KG1 (cell line): ENCODE measurements at regions not wholly inside any gene's neighbourhood (a gene's known extent, or its start where the extent isn't known, plus 50 kb on each side); places are given as distances from the start of the nearest gene placed in this dataset.

ENCODE experiments used
- DNase-seq: peaks from one replicate; lab custom pipeline; 2025; lab: John Stamatoyannopoulos, UW

DNA sequence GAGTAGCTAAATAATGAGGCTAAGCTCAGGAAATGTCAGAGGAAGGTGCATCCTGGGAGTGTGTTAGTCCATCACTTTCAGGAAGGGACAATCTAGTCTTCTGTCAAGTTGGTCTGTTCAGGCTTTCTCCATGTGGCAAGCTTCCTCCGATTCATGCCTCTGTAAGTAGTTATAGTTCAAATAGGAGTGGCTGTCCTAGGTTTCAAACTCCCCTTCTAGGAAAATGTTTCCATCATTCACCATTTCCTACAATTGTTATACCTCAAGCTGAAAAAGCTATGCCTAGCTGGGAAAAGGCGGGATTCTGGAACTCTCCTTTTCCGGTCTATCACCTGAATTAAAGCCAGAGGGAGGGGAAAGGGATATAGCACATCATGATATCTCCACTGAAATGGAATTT is 287.7 kb upstream of the ZSWIM2 start:
- DNase-seq = no peak

GRCh38 chr2:187134306-187134705 is 285.3 kb upstream of the ZSWIM2 start:
- no peak for DNase-seq

GRCh38 chr2:187129868-187130267 is 280.9 kb upstream of the ZSWIM2 start:
- no peak for DNase-seq

DNA sequence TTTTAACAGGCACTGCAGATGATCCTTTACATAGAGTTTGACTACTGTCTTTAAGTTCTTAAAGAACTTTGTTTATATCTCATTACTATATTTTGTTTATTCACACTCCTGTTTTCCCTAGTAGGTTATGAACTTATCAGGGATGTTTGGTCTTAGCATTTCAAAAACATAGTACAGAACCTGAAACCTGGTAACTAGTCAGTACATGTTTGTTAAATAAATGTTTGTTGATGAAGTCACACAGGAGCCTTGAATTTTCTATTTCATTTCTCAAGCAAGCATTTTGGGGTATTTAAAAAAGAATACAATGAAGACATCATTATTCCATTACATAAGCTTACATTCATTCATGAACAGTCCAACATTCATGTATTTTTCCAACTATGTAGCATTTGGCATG is 280.3 kb upstream of the ZSWIM2 start:
- no peak for DNase-seq

DNA sequence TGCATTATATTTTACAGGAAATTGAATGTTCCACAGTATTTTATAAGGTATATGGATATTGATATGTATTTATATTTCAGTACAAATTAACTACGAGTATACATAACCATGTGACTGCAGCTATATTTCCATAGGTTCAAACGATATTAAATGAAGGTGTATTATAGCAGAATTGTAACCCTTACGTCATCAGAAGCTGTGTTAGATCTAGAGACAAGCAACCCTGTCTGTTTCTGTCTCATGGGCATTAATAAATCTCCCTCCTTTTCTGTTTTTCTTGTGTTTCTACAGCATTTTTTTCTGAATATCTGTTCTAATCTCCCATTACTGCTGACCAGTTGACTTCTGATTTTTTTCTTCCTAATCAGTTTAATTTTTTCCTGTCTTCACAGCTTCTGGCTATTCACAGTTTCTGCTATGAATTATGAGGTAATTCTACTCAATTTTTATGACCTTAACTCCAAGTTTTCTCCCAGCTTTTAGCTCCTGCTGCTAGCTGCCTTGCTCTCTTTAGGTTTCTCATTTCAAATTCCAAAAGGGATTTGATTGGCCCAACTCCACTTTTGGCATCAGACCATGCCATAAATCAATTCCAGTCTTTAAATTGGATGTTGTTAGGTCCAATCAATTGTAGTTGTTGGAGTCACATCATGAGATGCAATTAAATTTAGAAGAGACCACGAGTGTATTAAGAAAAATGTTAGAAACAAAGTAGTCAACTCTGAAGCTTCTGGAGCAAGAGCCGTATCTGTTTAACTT is 277.5 kb upstream of the ZSWIM2 start:
- DNase-seq = no peak

GRCh38 chr2:187125318-187125717 is 276.3 kb upstream of the ZSWIM2 start:
- no peak for DNase-seq

DNA sequence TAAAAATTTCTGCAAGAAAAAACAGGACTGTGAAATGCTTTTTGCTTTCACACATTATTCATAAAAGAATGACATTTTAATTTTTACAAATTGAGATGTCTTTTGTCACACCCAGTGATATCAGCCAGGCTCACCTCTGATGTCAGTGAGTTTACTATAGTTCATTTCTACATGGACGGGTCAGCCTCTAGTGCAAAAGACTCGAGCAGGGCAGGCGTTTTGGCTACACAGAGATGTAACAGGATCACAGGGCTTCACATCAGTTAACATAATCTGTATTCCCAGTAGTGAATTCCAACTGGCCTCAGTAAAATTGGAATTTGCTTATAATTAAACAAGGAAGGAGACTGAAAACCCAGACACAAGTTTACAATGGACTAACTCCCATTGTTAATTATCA is 275.6 kb upstream of the ZSWIM2 start:
- DNase-seq = no peak

- no peak for DNase-seq
Observed at GRCh38 chr2:187118331-187119099, 269.5 kb upstream of the ZSWIM2 start.

DNA sequence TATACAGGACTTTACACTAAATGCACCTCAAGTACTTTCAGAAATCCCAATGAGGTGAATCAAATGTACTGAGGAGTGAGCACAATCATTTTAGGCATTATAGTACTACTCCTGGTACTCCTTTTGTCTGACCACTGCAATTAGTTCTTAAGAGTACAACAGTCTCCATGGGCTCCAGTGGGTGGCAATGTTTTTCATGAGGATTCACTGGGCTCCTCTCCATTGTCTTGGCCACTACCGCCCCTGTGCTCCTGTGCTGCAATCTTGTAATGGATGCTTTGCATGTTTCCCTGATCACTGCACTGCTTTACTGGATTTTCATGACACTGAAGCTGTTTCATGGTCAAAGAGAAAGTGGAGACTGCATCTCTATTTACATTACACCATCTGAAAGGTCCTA is 268.5 kb upstream of the ZSWIM2 start:
- no peak for DNase-seq

- DNase-seq = no peak
Observed at GRCh38 chr2:187115627-187116026, 266.7 kb upstream of the ZSWIM2 start.

- no peak for DNase-seq
Observed at GRCh38 chr2:187107001-187107400, 258.0 kb upstream of the ZSWIM2 start.

DNA sequence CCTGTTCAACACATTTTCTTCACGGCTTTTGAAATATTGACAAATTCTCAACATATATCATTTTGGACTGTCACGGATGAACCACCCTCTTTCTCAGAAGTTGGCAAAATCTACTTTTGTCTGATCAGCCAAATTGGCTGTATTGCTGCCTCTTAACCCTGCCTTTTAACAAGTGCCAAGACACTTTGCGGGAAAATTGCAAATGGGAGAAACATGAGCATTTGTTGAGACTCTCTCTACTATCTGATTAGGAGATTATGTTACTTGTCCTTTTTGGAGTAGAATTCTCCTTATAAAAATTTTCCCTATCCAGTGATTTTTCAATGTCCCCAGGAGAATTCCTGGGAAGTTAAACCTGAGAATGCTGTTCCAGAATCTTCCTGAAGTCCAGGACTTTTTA is 256.2 kb upstream of the ZSWIM2 start:
- DNase-seq = no peak

GRCh38 chr2:187102381-187102780 is 253.4 kb upstream of the ZSWIM2 start:
- DNase-seq = no peak

GRCh38 chr2:187098154-187098553 is 249.2 kb upstream of the ZSWIM2 start:
- DNase-seq = no peak

DNA sequence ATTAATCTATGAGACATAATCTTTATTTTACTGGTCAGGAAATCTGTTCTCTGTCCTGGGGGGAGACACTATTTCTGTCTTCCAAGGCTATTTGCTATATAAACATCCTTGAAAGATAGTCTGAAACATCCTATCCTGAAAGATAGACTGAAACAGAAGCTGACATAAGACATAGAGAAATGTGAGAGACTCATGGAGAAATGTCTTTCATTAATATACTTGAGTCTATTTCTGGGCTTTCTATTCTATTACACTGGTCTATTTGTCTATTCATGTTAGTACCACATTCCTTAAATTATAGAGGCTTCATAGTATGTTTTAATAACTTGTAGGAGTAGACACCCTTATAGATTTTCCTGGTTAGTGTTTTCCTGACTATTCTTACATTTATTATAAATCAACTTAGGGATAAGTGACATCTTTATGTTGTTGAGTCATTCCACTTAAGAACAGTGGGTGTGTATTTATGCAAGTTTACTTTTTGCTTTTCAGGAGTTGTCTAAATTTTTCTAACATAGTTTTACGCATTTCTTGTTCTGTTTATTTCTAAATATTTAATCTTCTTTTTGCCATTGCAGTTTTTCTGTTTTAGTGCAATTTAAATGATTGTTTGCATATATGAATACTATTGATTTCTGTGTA is 244.9 kb upstream of the ZSWIM2 start:
- DNase-seq = no peak

GRCh38 chr2:187091664-187092063 is 242.7 kb upstream of the ZSWIM2 start:
- no peak for DNase-seq

DNA sequence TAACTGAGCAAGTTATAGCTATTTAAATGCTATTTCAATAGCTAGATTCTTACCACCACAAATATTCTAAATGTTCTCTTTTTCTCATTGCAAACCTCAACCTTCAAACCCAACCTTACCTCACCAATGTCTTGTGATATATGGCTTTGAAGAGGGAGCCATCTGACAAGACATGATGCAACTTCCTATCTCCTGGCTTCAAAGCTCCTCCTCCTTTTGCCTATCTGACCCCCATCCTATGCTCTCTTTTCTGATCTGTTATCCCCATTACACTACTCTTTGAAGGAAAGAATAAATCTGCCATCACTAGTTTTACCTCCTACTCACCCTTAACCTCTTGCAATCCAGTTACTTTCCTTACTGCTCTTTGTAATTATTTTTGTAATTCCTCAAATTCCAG is 235.6 kb upstream of the ZSWIM2 start:
- DNase-seq = no peak

DNA sequence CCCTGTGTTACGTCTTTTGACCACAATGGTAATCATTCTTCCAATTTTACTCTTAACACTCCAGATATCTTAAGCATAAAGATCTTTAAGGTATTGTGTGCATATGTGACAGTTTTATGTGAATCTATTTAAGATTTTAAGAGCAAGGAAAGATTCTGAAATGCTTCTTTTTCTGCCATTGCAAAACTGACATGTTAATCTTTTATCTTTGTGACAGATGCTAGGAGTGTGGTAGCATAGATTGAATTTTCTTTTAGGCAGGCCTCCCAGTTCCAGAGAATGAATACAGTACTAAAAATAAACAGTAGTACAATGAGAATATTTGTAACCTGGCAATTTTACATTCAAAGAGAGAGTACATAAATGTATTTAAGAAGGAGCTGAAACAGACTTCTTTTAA is 232.5 kb upstream of the ZSWIM2 start:
- DNase-seq = no peak

DNA sequence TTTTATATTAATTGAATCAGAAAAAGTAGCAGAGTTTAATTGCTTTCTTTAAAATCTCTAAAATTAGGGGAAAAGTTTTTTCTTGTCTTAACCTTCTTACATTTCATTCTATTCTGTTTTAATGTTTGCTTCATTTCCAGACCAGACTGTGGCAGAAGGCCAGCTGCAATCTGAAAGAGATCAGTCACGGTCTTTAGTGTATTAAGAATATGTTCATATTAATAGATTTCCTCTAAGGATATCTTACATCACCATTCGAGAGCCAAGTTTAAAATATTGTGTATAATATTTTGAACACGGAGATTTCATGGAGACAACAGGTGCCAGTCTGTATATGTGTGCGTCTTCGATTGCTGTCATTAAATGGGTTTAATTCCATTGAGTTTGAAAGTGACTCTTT is 230.9 kb upstream of the ZSWIM2 start:
- no peak for DNase-seq

GRCh38 chr2:187078297-187078696 is 229.3 kb upstream of the ZSWIM2 start:
- DNase-seq = no peak

DNA sequence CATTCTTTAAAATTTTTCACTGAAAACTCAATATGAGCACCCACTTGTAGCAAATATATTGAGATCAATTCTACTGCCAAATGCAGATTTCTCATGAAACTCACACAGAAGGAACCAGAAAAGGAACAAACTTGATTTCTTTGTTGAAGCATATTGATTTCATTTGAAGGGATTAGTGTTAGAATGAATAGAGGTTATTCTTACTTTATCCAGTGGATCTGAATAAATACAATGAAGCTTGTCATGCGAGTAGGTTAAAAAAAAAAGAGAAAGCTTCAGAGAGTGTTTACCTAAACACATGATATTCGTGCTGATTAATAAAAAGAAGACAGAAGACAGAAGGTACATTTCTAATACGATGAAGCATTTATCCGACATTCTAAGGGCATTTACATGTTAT is 226.7 kb upstream of the ZSWIM2 start:
- DNase-seq = no peak

- DNase-seq = no peak
Observed at GRCh38 chr2:187075199-187075635, 226.2 kb upstream of the ZSWIM2 start.

DNA sequence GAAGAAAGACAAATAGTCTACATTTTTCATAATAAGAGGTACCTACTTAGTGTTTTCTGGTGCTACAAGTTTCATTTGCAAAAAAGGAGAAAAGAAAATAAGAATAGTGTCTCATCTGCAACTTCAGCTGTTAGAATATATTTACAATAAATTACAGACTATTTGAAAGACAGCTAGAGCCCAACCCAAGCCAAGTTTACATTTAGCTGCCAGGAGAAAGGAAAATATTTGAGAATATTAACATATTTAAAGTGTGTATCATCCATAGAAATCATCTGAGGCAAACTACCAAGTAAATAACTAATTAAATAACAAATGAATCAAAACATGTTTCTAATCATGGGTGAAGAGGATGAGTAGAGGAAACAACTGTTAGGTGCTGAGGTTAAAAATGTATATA is 209.2 kb upstream of the ZSWIM2 start:
- no peak for DNase-seq
